NCI-H1105 (cell line): ENCODE measurements at regions not wholly inside any gene's neighbourhood (a gene's known extent, or its start where the extent isn't known, plus 50 kb on each side); places are given as distances from the start of the nearest gene placed in this dataset.
"Not testable (repeated sequence)": the region's sequence is repeated elsewhere in the genome, so short reads cannot be mapped to it uniquely, and the experiment has no call there.

Experiments used
- DNase-seq: peaks from one replicate; lab custom pipeline; 2025; lab: John Stamatoyannopoulos, UW

GRCh38 chr2:129912066-129912820, 67.2 kb upstream of the RAB6C start:
- DNase-seq, result no peak

GRCh38 chr2:129912871-129913694, 66.4 kb upstream of the RAB6C start:
- no peak for DNase-seq

- no peak for DNase-seq
Measured at GRCh38 chr2:129913695-129914495, 65.6 kb upstream of the RAB6C start.

- no peak for DNase-seq
Measured at GRCh38 chr2:129914538-129915302, 64.7 kb upstream of the RAB6C start.

- DNase-seq, result no peak
Measured at GRCh38 chr2:129915303-129915840, 64.1 kb upstream of the RAB6C start.

- no peak for DNase-seq
Measured at GRCh38 chr2:129918604-129919003, 60.9 kb upstream of the RAB6C start.

GRCh38 chr2:129922571-129923264, 56.7 kb upstream of the RAB6C start:
- peak; percentile 40 for DNase-seq

- peak; percentile 77 for DNase-seq
Measured at GRCh38 chr2:129923265-129924091, 56.0 kb upstream of the RAB6C start.

- DNase-seq, result not testable (repeated sequence)
Measured at GRCh38 chr2:129924115-129924514, 55.4 kb upstream of the RAB6C start.

- DNase-seq, result no peak
Measured at GRCh38 chr2:129925381-129925780, 54.1 kb upstream of the RAB6C start.

- DNase-seq, result no peak
Measured at GRCh38 chr2:129927696-129928095, 51.8 kb upstream of the RAB6C start.

- DNase-seq, result no peak
Measured at GRCh38 chr2:129929321-129930290, 49.9 kb upstream of the RAB6C start.
